Hepatocyte (in vitro differentiated cells): ENCODE measurements at regions not wholly inside any gene's neighbourhood (a gene's known extent, or its start where the extent isn't known, plus 50 kb on each side); places are given as distances from the start of the nearest gene placed in this dataset.

Experiments
- CTCF ChIP-seq: fragments of 200-600 bp; sonication (generic); IDR thresholded peaks from 2 replicates; pipeline ENCODE4 v1.5.1; 2016; ENCODE audit warnings: antibody characterized with exemption, mild to moderate bottlenecking; ENCODE audit not compliant: poor library complexity
- EZH2phosphoT487 ChIP-seq: fragments of 200-600 bp; sonication (generic); IDR thresholded peaks from one replicate; pipeline ENCODE4 v1.6.1; 2018; ENCODE audit warnings: antibody characterized with exemption, mild to moderate bottlenecking, low read depth, moderate library complexity; ENCODE audit not compliant: unreplicated experiment, severe bottlenecking

- TF ChIP-seq EZH2phosphoT487, result no peak
- TF ChIP-seq CTCF, result no peak
These were observed 124.1 kb upstream of the KCNK2 start for GRCh38 chr1:214958486-214958885.
